Activated gamma-delta T cell (primary cell): ENCODE measurements at regions not wholly inside any gene's neighbourhood (a gene's known extent, or its start where the extent isn't known, plus 50 kb on each side); places are given as distances from the start of the nearest gene placed in this dataset.
"Not testable (repeated sequence)": the region's sequence is repeated elsewhere in the genome, so short reads cannot be mapped to it uniquely, and the experiment has no call there.

Source experiments
- DNase-seq: peaks from one replicate; lab custom pipeline; 2025; lab: John Stamatoyannopoulos, UW

DNA sequence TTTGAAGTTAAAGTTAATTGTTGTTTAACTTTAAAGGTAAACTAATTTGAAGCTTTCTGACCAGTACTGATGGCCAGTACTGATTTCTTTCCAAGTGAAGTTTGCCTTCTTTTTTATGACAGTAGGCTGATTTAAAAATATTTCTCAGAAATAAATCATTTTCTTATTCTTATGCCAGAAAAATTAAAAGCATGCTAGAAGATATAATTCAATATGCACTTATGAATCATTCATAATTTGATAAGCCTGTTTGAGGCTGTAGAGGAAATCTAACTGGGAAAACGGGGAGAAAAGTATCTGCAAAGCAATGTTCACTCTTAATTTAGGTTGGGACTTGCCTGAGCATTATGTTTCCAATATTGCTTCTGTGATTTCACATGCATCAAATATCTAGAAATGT lies 1112.0 kb upstream of the INTU start:
- no peak for DNase-seq

DNA sequence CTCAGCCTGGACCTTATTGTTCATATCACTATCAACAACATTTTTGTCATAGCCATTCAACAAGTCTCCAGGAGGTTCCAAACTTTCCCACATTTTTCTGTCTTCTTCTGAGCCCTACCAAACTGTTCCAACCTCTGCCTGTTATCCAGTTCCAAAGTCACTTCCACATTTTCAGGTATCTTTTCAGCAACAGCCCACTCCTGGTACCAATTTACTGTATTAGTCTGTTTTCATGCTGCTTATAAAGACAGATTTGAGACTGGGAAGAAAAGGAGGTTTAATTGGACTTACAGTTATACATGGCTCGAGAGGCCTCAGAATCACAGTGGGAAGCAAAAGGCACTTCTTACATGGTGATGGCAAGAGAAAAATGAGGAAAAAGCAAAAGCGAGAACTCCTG lies 1107.4 kb upstream of the INTU start:
- DNase-seq = not testable (repeated sequence)

DNA sequence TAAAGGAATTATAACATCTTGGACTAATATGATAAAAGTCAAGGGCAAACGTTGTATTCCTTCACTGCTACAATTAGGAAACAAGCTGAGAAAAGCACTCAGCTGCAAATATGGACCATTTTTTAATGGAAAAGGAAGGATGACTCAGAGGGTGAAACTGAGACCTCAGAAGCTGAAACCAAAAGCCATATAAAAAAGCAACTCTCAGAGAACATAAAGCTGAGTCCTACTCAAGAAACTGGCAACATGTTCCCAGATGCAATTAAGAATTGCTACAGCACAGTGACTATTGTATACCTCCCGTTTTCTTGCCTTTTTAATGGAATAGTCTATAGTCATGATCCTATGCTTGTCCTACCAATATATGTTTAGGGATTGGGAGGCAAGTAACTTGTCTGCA lies 1106.4 kb upstream of the INTU start:
- DNase-seq = no peak

DNA sequence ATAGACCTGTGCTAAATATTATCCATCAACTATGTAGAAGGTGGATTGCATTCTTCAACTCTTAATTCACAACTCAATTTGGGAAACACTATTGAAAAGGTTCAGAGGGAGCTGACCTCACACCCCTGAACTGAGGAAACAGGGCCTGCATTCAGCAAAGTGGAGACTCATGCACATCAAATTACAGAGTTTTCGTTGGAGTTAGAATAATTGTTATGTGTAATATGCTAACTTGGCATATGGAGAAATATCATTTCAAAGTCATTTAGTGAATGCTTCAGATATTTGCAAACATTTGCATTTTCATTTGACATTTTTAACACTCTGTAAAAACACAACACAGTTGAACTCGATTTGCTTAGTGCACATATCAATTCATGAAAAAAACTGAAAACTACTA lies 1102.8 kb upstream of the INTU start:
- DNase-seq = no peak

DNA sequence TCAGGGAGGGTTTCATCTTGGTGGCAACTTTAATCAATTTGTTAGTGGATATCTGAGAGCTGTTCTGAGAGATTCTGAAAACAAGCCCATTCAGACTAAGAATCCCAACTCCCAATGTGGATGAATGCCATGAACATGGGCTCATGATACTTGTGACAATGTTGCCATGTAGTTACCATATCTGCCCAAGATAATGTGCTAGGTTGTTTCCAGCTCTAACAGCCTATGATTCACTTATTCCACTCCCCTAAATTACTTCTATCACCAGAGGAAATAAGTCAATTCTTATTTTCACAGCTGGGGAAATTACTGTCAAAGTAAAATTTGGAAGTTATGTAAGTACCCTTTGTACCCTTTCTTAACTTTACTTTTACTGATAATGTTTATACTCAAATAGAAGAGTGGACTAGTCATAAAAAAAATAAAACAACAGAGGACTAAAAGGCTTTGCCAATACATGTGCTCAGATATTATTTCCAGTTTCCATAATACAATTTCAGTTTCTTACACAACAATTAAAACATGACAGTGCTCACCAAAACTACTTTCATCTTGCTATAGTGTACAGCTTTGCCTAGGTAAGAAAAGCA lies 1101.7 kb upstream of the INTU start:
- DNase-seq = no peak

DNA sequence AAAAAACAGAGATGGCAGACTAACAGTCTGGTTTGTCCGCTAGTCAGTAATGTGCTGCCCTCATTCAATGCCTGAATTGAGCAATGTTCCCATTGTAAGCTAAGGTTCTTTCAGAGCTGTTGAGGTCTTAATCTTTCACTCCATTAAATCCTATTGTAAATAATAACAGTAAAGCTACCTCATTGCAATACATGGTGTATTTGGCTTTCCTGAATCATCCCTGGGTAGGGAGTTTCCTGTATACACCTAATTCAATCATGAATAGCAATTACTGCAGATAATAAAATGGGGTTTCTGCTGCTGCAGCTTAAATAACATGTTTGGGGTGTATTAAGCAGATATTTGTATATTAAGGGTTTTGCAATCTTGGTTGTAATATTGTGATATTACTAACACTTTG lies 1100.2 kb upstream of the INTU start:
- no peak for DNase-seq

DNA sequence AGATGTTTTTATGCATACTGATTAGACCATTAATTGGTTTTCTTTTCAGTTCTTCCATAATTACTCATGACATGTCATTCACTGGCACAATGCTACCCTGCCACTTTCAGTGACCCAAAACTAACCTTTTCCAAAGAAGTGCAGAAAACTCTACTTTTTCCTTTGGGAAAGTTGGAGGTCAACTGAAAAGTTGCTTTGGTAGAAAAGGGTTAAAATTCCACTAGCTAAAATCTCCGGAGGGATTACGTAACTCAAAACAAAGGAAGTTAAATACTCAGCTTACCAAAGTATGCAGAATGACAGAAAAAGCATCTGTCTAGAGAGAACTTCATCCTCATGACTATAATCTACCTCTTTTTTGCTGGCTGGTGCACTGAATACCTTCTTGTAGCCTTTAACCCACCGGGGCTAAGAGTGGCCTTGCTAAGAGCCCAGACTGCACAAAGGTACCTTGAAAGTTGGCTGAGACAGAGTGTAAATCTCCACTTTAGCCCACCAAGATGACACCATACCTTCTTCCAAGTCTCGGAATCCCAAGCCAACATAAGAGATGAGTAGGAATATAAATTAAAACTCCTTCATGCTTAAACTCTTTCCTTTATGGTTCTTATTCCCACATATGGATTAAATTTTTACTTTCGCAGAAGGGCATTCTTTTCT lies 1099.5 kb upstream of the INTU start:
- DNase-seq = no peak

DNA sequence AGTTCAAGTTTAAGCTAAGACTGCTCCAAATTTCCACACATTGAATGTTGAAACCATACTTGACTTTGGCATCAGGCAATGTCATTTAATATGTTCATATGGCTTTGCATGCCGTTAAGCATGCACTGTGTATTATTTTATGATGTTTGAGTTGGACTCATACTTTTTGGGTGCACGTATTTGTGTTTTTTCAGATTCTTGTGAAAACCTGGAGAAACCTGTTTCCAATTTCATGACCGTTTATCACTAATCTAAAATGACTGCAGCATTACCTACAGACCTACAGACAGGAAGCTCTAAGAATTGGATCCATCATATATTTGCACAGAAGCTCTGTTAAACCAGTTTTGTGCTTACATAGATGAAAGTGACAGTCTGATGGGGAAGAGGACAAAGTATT lies 1093.0 kb upstream of the INTU start:
- DNase-seq = no peak

DNA sequence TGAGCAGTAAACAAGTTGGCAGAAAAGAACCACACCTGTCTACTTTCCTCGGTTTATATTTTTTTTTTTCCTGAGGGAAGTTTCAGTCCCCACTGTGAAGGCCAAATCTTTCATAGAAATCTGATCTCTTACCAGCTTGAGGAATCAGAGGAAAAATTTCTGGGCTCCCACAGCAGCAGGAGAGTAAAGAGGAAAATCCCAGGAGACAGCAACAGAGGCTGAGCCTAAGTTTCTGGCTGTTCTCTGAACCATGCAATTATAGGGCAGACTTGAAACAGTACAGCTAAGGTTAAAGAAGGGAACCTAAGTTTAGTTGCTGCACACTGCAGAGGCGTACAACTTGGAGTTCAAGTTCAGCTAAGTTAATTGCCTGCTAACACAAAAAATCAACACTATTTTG lies 1090.9 kb upstream of the INTU start:
- no peak for DNase-seq

DNA sequence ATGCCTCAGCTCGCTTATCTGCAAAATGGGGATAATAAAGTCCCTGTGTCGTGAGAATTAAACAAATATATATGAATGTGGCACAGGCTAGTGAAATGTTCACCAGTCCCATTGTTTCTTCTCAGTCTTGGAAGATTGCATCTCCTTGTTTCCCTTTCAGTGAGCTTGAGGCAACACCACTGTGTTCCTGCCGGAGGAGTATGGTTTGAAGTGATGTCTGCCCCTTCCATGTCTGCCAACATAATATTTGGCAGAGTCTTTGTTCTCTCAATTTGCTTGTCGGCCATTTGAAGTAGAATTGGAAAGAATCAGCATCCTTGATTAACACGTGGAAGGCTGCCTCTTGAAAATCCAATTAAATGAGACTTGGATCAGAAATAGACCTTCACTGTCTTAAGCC lies 1088.5 kb upstream of the INTU start:
- no peak for DNase-seq

DNA sequence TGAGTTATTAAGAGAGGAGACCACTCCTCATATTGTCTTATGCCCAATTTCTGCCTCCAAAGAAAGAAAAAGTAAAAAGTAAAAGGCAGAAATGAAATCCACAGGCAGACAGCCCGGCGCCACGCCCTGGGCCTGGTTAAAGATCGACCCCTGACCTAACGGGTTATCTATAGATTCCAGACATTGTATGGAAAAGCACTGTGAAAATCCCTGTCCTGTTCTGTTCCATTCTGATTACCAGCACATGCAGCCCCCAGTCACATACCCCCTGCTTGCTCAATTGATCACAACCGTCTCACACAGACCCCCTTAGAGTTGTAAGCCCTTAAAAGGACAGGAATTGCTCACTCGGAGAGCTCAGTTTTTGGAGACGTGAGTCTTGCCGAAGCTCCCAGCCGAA lies 1086.6 kb upstream of the INTU start:
- DNase-seq = not testable (repeated sequence)

DNA sequence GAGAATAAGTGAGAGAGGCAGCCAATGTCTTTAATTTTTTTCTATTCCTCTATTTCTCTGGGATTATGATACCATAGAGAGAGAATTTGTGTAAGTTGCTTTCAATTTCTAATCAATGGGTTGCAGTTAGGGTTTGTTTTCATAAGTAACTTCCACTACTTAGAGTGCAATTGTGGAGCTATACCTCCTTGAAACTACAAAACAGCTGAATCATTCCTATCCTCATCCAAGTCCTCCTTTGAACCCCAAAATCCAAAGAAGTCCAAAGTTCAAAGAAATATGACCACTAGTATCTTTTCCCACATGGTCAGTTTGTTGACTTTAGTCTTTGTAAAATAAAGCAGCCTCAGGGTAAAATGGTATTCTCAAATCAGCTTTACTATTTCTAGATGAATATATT lies 1085.4 kb upstream of the INTU start:
- no peak for DNase-seq

DNA sequence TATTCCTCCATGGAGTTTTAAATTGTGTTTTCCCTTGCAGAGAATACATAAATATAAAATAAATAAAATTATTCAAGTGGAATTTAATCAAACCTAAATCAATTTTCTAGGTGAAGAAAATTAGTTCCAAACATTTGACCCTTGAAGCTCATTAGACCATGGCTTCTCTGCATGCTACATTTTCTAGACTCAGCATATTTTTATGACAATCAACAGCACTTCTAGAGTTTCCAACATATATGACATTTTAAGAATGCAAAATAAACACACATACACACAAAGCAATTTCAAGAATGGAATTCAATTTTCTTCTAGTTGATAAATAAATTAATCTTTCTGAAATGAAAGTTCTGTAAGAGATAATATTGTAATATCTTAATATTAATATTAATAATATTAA lies 1083.9 kb upstream of the INTU start:
- DNase-seq = no peak

DNA sequence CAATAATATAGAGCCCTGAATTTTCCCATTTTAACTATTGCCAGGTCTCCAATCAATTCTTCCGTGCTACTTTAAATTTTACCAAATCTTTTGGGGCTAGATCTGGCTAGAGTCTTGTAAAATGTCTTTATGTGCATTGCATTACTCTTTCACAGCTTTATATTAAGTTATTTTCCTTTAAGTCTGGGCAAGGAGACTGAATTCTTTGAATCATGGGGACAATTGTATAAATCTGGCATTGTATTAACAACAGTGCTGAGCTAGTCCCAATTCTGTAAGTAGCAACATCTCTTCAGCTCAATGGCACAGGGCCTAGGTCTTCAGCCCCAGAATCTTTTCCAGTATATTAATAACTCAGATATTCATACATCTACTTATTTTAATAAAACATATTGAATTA lies 1080.4 kb upstream of the INTU start:
- no peak for DNase-seq

DNA sequence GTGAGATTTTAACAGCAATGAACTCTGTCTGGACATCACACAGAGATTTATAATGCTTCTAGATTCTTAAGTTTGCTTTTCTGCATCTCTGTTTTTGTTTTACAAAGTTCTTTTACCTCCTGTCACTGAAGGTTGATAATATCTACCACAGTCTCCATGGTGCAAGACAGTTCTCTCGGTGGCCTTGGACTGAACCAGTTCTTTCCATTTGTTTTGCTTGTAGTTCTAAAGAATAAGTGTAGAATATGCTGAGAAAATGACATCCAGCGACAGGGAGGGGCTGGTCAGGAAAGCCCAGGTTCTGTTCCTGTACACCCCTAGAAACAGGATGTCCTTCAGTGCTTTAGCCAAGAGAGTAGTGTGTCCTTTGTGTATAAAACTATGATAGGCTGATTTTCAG lies 1079.5 kb upstream of the INTU start:
- no peak for DNase-seq

DNA sequence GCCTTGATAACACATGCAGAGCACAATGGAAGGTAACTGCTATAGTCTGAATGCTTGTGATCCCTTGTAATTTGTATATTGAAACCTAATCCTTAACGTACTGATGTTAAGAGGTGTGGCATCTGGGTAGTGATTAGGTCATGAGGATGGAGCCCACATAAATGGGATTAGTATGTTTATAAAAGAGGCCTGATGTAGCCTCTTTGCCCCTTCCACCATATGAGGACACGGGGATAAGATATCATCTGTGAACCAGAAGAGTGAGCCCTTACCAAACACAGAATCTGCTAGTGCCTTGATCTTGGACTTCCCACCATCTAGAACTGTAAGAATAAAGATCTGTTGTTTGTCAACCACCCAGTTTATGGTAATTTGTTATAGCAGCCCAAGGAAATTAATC lies 1074.2 kb upstream of the INTU start:
- DNase-seq = no peak

DNA sequence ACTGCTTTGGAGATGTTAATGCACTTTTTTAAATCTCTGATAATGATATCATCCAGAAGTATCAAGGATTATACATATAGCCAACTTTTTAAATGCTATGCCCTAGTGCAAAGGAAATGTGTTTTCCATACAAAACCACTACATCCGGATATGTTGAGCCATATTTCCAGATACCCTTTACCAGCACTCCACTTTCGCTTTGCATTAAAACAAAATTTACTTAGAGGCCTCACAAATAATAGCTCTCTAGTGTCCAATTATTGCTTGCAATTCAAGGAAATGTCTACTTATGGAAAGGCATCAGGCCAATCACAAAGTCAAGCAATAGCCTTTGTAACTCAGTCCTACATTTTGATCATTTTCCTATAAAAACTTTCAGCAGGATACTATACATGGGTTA lies 1072.8 kb upstream of the INTU start:
- no peak for DNase-seq

DNA sequence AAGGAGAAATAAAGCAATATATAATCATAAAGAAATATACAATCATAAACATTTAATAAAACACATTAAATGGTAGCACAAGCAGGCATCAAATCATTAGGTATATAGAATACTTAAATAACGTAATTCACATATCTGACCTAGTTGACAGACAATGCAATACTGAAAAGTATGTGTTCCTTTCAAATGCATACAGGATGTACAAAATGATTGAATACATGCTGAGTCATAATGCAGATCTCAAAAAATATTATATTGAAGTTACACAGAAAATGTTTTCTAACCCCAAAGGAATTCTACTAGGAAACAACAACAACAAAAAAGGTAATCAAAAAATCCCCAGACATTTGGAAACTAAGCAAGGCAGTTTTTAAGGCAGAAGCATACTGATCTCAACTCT lies 1072.0 kb upstream of the INTU start:
- no peak for DNase-seq

DNA sequence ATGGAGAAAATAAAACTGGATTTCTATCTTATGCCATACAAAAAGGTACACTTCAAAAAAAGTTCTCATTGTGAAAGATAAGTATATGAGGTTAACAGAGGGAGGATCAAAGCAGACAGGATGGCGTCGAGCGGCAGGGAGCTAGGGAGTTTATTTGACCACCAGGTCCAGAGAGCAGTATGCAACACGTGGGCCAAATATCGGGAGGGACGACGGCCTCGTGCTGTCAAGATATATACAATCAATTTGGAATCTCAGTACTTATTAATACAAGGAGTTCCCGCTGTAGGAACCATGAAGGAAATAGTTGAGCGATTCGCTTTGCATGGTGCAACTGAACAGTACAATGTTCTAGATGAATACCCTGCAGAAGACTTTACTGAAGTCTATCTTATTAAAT lies 1069.4 kb upstream of the INTU start:
- no peak for DNase-seq

DNA sequence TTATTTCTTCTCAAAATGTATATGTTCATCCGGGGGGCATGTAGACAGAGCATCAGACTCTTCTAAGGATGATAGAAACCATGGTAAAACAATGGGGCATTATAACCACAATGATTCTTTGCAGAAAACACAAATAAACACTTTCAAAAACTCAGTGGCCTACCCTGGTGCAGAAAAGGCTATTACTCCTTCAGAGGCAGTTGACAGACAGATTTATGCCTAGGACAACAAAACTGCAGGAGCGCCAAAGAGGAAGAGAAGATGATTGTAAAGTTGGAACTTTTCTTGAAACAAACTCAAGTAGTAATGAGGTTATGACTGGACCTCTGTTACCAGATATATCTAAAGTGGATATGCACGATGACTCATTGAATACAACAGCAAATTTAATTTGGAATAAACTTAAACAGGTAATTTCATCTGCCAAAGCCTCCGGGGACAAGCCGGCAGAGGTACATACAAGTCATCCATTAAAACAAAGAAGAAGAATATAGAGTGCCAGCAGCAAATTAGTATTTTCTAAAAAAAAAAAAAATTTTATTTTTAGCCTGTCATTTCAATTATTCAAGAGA lies 1068.4 kb upstream of the INTU start:
- DNase-seq = no peak

DNA sequence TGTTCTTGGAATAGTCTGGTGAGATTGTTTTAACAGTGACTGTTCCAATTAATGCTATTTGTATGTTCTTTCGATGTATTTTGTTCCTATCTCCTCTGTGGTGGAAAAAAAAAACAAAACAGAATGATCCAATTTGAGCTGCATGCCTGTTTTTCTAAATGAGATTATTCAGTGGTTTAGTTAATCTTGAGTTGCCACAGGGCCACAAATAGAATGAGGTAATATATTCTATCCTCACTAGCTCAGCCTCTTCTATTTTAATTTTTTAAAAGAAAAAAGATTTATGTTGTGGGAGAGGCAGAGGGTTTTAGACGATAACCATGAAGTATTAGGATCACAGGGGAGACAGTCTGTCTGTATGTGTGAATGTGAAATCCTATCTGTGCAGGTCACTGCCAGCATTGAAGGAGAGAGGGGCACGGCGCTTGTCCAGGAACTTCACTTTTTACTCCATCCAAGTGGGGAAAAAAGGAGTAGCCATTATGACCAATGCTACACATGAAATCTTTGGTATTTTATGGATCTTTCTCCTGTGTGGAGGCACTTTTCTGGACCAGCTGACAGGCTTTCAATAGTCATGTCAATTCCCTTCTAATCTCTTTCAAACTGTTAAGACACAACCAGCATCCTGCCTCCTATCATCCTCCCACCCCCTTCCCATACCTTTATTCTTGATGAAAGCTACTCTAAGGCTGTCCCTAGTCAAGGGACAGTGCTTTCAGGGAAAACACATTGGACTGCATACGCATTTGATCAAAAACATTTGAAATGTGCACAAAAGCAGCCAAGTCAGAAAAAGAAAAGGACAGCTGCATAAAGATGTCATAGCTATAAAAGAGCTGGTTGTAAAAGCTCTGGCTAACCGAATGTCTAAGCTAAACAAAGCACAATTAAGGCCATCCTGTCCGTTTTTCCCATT lies 1063.8 kb upstream of the INTU start:
- DNase-seq = no peak

DNA sequence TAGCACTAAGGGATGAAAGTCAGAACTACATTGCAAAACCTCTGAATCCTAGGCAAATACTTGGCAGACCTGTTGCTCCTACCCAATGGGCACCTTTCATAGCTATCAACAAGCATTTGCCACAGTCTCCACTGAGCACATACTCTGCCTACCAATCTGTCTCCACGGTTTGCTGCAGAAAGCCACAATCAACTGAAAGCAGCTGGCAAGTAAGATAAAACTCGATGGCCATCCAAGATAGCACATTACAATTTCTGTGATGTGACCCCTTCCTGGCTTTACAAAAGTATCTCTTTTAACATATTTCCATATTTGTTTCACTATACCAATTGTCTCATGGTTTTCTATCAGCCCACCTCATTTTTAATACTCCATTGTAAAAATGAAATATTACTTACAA lies 1060.5 kb upstream of the INTU start:
- no peak for DNase-seq

DNA sequence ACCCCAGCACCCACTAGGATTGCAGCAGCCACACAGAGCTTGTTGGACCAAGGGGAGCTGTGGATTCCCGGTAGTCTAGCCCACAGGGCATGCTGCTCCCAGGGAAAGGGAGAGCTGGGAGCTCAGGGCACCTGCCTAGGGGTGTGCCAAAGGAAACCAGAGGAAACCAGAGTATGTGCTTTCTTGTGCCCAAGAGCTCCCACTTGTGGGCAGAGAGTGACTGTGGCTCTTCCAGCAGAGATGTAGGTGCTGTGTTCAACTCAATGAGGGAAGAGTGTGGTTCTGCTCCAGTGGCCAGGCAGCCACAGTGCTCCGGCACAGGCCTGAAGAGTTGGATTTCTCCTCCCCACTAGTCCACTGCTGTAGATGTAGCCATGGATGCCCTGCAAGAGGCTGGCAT lies 1050.0 kb upstream of the INTU start:
- no peak for DNase-seq
